HL-60 (cell line): ENCODE measurements at regions not wholly inside any gene's neighbourhood (a gene's known extent, or its start where the extent isn't known, plus 50 kb on each side); places are given as distances from the start of the nearest gene placed in this dataset.
A peak's percentile ranks its signal among the peaks of the same experiment; 100 is the strongest.

Experiments used
- DNase-seq, 2 experiments: peaks; one replicate each; pipeline ENCODE4 v3.0.0-alpha.2; 2010 to 2020; ENCODE audit warnings: low read depth in 1 of 2, low spot score in 1 of 2
- H3K27ac ChIP-seq: fragments of 250-450 bp; sonication (Bioruptor Pico); replicated peaks from 2 replicates; pipeline ENCODE4 v1.5.1; 2020; ENCODE audit warnings: mild to moderate bottlenecking, moderate library complexity
- H3K27me3 ChIP-seq: fragments of 250-450 bp; sonication (Bioruptor Pico); 2 replicates; pipeline ENCODE4 v1.5.1; 2021; ENCODE audit warnings: mild to moderate bottlenecking, moderate library complexity; ENCODE audit not compliant: insufficient read depth, poor library complexity, severe bottlenecking
- H3K4me3 ChIP-seq: replicated peaks from 2 replicates; pipeline ENCODE4 v1.5.1; 2011; ENCODE audit warnings: mild to moderate bottlenecking, control low read depth, low read length; ENCODE audit not compliant: insufficient read depth
- GABPA ChIP-seq: IDR thresholded peaks from 2 replicates; pipeline ENCODE4 v1.6.1; 2012; ENCODE audit warnings: low read depth
- POLR2AphosphoS5 ChIP-seq: IDR thresholded peaks from 2 replicates; pipeline ENCODE4 v1.6.1; 2012; ENCODE audit warnings: low read depth
- SPI1 ChIP-seq: IDR thresholded peaks from 2 replicates; pipeline ENCODE4 v1.6.1; 2012; ENCODE audit warnings: low read depth, mild to moderate bottlenecking, borderline replicate concordance
- TF ChIP-seq, protein P1 (sequence below): IDR thresholded peaks from one replicate; pipeline ENCODE4 v1.5.1; 2011; ENCODE audit warnings: low read length, control low read depth, inconsistent platforms; ENCODE audit not compliant: insufficient read depth
- TF ChIP-seq, protein P2 (sequence below): IDR thresholded peaks from 2 replicates; pipeline ENCODE4 v1.6.1; 2012; ENCODE audit warnings: low read depth; ENCODE audit not compliant: insufficient replicate concordance

DNA sequence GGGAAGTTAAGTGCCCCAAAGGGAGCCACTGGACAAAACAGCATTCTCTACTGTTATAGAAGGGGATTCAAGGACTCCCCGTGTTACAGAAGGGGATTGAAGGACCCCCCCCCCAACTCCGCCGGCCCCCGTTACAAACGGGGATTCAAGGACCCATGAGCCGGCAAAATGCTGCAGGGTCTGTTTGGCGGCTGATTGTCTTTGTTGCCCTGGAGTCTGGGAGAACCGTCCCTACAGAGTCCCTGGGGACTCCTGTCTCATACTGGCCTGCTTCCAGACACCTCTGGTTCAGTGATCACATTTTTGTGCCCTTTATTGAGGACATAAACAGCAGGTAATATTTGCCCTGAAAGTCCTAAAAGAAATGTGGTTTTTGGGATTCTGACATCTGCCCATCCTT is 96.4 kb downstream of the SYF2 start:
- DNase-seq = no peak
- no peak overlapping the region for H3K27ac ChIP-seq
- H3K4me3 ChIP-seq = no peak overlapping the region
- TF ChIP-seq, protein P1, sequence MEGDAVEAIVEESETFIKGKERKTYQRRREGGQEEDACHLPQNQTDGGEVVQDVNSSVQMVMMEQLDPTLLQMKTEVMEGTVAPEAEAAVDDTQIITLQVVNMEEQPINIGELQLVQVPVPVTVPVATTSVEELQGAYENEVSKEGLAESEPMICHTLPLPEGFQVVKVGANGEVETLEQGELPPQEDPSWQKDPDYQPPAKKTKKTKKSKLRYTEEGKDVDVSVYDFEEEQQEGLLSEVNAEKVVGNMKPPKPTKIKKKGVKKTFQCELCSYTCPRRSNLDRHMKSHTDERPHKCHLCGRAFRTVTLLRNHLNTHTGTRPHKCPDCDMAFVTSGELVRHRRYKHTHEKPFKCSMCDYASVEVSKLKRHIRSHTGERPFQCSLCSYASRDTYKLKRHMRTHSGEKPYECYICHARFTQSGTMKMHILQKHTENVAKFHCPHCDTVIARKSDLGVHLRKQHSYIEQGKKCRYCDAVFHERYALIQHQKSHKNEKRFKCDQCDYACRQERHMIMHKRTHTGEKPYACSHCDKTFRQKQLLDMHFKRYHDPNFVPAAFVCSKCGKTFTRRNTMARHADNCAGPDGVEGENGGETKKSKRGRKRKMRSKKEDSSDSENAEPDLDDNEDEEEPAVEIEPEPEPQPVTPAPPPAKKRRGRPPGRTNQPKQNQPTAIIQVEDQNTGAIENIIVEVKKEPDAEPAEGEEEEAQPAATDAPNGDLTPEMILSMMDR = no peak
- no peak for TF ChIP-seq SPI1
- TF ChIP-seq GABPA = no peak
- TF ChIP-seq POLR2AphosphoS5 = no peak
- TF ChIP-seq, protein P2, sequence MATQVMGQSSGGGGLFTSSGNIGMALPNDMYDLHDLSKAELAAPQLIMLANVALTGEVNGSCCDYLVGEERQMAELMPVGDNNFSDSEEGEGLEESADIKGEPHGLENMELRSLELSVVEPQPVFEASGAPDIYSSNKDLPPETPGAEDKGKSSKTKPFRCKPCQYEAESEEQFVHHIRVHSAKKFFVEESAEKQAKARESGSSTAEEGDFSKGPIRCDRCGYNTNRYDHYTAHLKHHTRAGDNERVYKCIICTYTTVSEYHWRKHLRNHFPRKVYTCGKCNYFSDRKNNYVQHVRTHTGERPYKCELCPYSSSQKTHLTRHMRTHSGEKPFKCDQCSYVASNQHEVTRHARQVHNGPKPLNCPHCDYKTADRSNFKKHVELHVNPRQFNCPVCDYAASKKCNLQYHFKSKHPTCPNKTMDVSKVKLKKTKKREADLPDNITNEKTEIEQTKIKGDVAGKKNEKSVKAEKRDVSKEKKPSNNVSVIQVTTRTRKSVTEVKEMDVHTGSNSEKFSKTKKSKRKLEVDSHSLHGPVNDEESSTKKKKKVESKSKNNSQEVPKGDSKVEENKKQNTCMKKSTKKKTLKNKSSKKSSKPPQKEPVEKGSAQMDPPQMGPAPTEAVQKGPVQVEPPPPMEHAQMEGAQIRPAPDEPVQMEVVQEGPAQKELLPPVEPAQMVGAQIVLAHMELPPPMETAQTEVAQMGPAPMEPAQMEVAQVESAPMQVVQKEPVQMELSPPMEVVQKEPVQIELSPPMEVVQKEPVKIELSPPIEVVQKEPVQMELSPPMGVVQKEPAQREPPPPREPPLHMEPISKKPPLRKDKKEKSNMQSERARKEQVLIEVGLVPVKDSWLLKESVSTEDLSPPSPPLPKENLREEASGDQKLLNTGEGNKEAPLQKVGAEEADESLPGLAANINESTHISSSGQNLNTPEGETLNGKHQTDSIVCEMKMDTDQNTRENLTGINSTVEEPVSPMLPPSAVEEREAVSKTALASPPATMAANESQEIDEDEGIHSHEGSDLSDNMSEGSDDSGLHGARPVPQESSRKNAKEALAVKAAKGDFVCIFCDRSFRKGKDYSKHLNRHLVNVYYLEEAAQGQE = no peak
- H3K27me3 ChIP-seq = no peaks in the 10 kb centered on the region

DNA sequence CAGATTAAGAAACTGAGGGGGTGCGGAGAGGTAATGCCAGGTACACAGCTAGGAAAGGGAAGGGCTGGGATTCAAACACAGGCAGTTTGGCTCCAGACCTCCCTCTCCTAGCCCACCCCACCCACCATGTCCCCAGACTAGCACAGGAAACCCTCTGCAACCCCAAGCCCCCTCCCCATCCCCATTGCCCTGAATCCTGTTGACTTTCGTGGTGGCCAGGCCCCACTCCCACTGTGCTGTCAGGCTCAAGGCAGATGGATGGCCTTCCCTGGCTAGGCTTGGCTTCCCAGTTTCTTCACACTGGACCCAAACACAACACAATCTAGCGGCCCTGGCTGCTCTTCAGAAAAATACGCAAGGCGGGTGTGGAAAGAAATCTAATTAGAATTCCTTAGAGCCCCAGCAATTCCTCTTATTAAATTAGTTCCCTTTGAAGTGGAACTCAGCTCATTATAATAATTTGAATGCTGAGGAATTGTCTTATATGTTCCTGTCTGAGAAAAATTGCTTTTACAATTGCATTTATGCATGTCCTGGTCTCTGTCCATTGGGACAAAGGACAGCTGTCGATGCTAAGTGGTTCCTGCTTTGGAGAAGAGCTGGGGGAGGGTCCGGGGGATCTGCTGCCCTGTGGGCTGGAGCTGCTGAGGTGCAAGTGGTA is 97.4 kb downstream of the SYF2 start:
- peak overlapping the region; percentile 10; the same call in 1 of the 2 replicates for H3K27ac ChIP-seq
- no peaks in the 10 kb centered on the region for H3K27me3 ChIP-seq
- TF ChIP-seq POLR2AphosphoS5 = no peak
- no peak for TF ChIP-seq SPI1
- no peak for TF ChIP-seq GABPA
- TF ChIP-seq, protein P2 = no peak
- TF ChIP-seq, protein P1 = no peak

DNA sequence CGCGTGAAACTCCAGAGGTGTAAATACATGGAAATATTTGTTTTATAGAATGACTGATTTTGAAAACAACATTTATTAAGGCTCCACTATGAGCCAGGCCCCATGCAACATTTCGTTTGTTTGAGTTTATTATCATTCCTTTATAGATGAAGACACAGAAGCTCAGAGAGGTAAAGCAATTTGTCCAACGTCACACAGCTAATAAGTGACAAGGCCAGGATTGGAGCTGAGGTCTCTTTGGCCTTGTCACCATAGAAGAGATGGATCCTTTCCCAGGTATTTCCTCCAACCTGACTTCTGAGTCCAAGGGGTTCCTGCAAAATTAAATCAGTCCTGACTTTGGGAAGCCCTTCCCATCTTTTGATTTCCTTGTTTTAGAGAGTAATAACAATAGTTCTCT is 98.0 kb downstream of the SYF2 start:
- Histone ChIP-seq H3K27ac (no peak overlapping the region), H3K27me3 (no peaks in the 10 kb centered on the region), H3K4me3 (no peak overlapping the region)
- DNase-seq = no peak
- TF ChIP-seq GABPA = no peak
- TF ChIP-seq, protein P1 = no peak
- TF ChIP-seq, protein P2 = no peak
- no peak for TF ChIP-seq SPI1
- TF ChIP-seq POLR2AphosphoS5 = no peak

More for the DNA sequence above, 97.4 kb downstream of the SYF2 start:
- no peak for DNase-seq
- no peak overlapping the region for H3K4me3 ChIP-seq
